H1 (cell line): ENCODE measurements at regions not wholly inside any gene's neighbourhood (a gene's known extent, or its start where the extent isn't known, plus 50 kb on each side); places are given as distances from the start of the nearest gene placed in this dataset.

Experiments used
- CTCF ChIA-PET: fragments of 300-600 bp; sonication (Branson Sonifier 250); formaldehyde crosslinking; loops from one replicate; lab custom pipeline; 2021; ENCODE audit not compliant: partially characterized antibody; lab: Charles Lee
- POLR2A ChIA-PET: fragments of 300-600 bp; sonication (Branson Sonifier 250); formaldehyde crosslinking; loops from one replicate; lab custom pipeline; 2021; ENCODE audit warnings: inconsistent platforms; ENCODE audit not compliant: partially characterized antibody; lab: Charles Lee
- DNase-seq, 2 experiments: peaks; one replicate each; pipeline versions ENCODE4 v3.0.0 to v3.0.0-alpha.2; 2010 to 2022; ENCODE audit warnings: low spot score in 2 of 2, low read depth in 1 of 2, mixed read lengths in 1 of 2
- FAIRE-seq: peaks from 2 replicates; lab custom pipeline; 2011; peaks lifted over from hg19 to GRCh38; lab: Jason Lieb, UNC
- H2AFZ ChIP-seq: 2 replicates; pipeline ENCODE4 v1.8.1; 2012; ENCODE audit warnings: low read length, inconsistent platforms
- H2AK5ac ChIP-seq: 2 replicates; pipeline ENCODE4 v1.6.1; 2013; ENCODE audit warnings: low read depth, low read length
- H2BK120ac ChIP-seq: replicated peaks from 2 replicates; pipeline ENCODE3; 2013; ENCODE audit warnings: low read depth, low read length, inconsistent platforms
- H2BK12ac ChIP-seq: 2 replicates; pipeline ENCODE4 v1.6.1; 2013; ENCODE audit warnings: low read depth, low read length
- H2BK15ac ChIP-seq: 2 replicates; pipeline ENCODE4 v1.6.1; 2013; ENCODE audit warnings: low read length
- H2BK20ac ChIP-seq: 2 replicates; pipeline ENCODE4 v1.6.1; 2013; ENCODE audit warnings: low read length
- H2BK5ac ChIP-seq: 2 replicates; pipeline ENCODE4 v1.6.1; 2013; ENCODE audit warnings: low read depth, low read length
- H3K14ac ChIP-seq: 2 replicates; pipeline ENCODE4 v1.6.1; 2013; ENCODE audit warnings: inconsistent platforms; ENCODE audit not compliant: insufficient read length
- H3K18ac ChIP-seq: 2 replicates; pipeline ENCODE4 v1.6.1; 2013; ENCODE audit warnings: low read length; ENCODE audit errors: extremely low read depth
- H3K23ac ChIP-seq: 2 replicates; pipeline ENCODE4 v1.6.1; 2013; ENCODE audit warnings: inconsistent platforms; ENCODE audit not compliant: insufficient read length
- H3K23me2 ChIP-seq: 2 replicates; pipeline ENCODE4 v1.6.1; 2013; ENCODE audit warnings: low read depth, low read length
- H3K27ac ChIP-seq: 2 replicates; pipeline ENCODE4 v1.6.1; 2011; ENCODE audit warnings: low read depth, low read length, inconsistent platforms
- H3K27me3 ChIP-seq, 4 experiments: replicated peaks in 1 of 4; 1 replicate in 1 of 4; 2 replicates in 3 of 4; pipeline versions ENCODE4 v1.6.1 to v1.8.1; 2011 to 2013; ENCODE audit warnings: low read length in 3 of 4, mild to moderate bottlenecking in 3 of 4, inconsistent platforms in 2 of 4, mixed read lengths in 2 of 4, moderate library complexity in 1 of 4; ENCODE audit not compliant: control insufficient read depth in 3 of 4, insufficient read depth in 3 of 4; ENCODE audit errors: extremely low read depth in 1 of 4
- H3K36me3 ChIP-seq, 4 experiments: 2 replicates each; pipeline versions ENCODE4 v1.6.1 to v1.8.1; 2011 to 2013; ENCODE audit warnings: mild to moderate bottlenecking in 4 of 4, low read length in 3 of 4, moderate library complexity in 2 of 4, control low read depth in 1 of 4, inconsistent platforms in 1 of 4; ENCODE audit not compliant: insufficient read depth in 4 of 4, control insufficient read depth in 2 of 4
- H3K4ac ChIP-seq: replicated peaks from 2 replicates; pipeline ENCODE3; 2013; ENCODE audit warnings: low read length, low read depth, mixed read lengths, inconsistent platforms; ENCODE audit not compliant: insufficient read length
- H3K4me1 ChIP-seq, 4 experiments: replicated peaks in 1 of 4; 1 replicate in 1 of 4; 2 replicates in 3 of 4; pipeline versions ENCODE4 v1.6.1 to v1.8.1; 2011 to 2013; ENCODE audit warnings: low read length in 3 of 4, inconsistent platforms in 2 of 4, mixed read lengths in 1 of 4; ENCODE audit not compliant: insufficient read depth in 4 of 4, control insufficient read depth in 3 of 4
- H3K4me2 ChIP-seq, 2 experiments: 2 replicates each; pipeline versions ENCODE4 v1.6.1 to v1.8.1; 2011 to 2013; ENCODE audit warnings: low read depth in 2 of 2, low read length in 2 of 2, control low read depth in 1 of 2, inconsistent platforms in 1 of 2, mild to moderate bottlenecking in 1 of 2; ENCODE audit not compliant: insufficient read depth in 1 of 2
- H3K4me3 ChIP-seq, 4 experiments: fragments of 200-600, 300-600 bp in 1 of 4; sonication (generic), shearing (Covaris generic), sonication (Bioruptor Twin) in 1 of 4; 2 replicates each; pipeline versions ENCODE4 v1.5.1 to v1.8.1; 2011 to 2016; ENCODE audit warnings: low read length in 4 of 4, low read depth in 3 of 4, control low read depth in 2 of 4, inconsistent platforms in 2 of 4, mild to moderate bottlenecking in 2 of 4, mixed read lengths in 1 of 4, moderate library complexity in 1 of 4; ENCODE audit not compliant: insufficient read depth in 2 of 4; ENCODE audit errors: extremely low read depth in 1 of 4
- H3K56ac ChIP-seq: replicated peaks from 2 replicates; pipeline ENCODE3; 2013; ENCODE audit warnings: low read depth, mild to moderate bottlenecking, mixed read lengths, low read length, inconsistent platforms; ENCODE audit not compliant: insufficient read length
- H3K79me1 ChIP-seq: 2 replicates; pipeline ENCODE4 v1.6.1; 2013; ENCODE audit warnings: low read depth, low read length, control low read depth
- H3K79me2 ChIP-seq, 2 experiments: 2 replicates each; pipeline versions ENCODE4 v1.6.1 to v1.8.1; 2012 to 2013; ENCODE audit warnings: low read length in 2 of 2, mild to moderate bottlenecking in 2 of 2, inconsistent platforms in 1 of 2; ENCODE audit not compliant: insufficient read depth in 2 of 2, control insufficient read depth in 1 of 2
- H3K9ac ChIP-seq, 4 experiments: replicated peaks in 1 of 4; 1 replicate in 1 of 4; 2 replicates in 3 of 4; pipeline versions ENCODE4 v1.6.1 to v1.8.1; 2011 to 2013; ENCODE audit warnings: low read depth in 3 of 4, low read length in 3 of 4, control low read depth in 2 of 4, mild to moderate bottlenecking in 2 of 4, moderate library complexity in 2 of 4, inconsistent platforms in 1 of 4; ENCODE audit errors: extremely low read depth in 1 of 4
- H3K9me3 ChIP-seq, 2 experiments: 2 replicates each; pipeline versions ENCODE4 v1.6.1 to v1.8.1; 2012 to 2013; ENCODE audit warnings: mild to moderate bottlenecking in 2 of 2, moderate library complexity in 2 of 2, control low read depth in 1 of 2, inconsistent platforms in 1 of 2, low read depth in 1 of 2, low read length in 1 of 2, mixed read lengths in 1 of 2; ENCODE audit not compliant: insufficient read depth in 2 of 2
- H4K20me1 ChIP-seq, 2 experiments: replicated peaks in 1 of 2; 2 replicates each; pipeline versions ENCODE3 to v1.8.1; 2011 to 2013; ENCODE audit warnings: inconsistent platforms in 2 of 2, low read length in 2 of 2, mild to moderate bottlenecking in 1 of 2; ENCODE audit not compliant: insufficient read depth in 2 of 2, control insufficient read depth in 1 of 2
- H4K5ac ChIP-seq: 2 replicates; pipeline ENCODE4 v1.6.1; 2013; ENCODE audit warnings: low read length, low read depth, mixed read lengths, inconsistent platforms; ENCODE audit not compliant: insufficient read length
- H4K8ac ChIP-seq: 2 replicates; pipeline ENCODE4 v1.8.0; 2013; ENCODE audit warnings: mild to moderate bottlenecking, moderate library complexity, low read length, inconsistent platforms; ENCODE audit not compliant: insufficient read depth; ENCODE audit errors: extremely low read depth
- H4K91ac ChIP-seq: replicated peaks from 2 replicates; pipeline ENCODE3; 2013; ENCODE audit warnings: low read length, mixed read lengths, inconsistent platforms; ENCODE audit not compliant: insufficient read length
- BACH1 ChIP-seq: IDR thresholded peaks from 2 replicates; pipeline ENCODE4 v1.6.1; 2012; ENCODE audit warnings: low read length, improper control_type of control experiment
- BRCA1 ChIP-seq: IDR thresholded peaks from 2 replicates; pipeline ENCODE4 v1.6.1; 2012; ENCODE audit warnings: low read depth, low read length, improper control_type of control experiment
- CBX8 ChIP-seq: fragments of 300-800, 300-1000 bp; sonication (generic); IDR thresholded peaks from 2 replicates; pipeline ENCODE4 v1.7.1; 2016; ENCODE audit warnings: low read depth, low read length, borderline replicate concordance
- CTBP2 ChIP-seq: IDR thresholded peaks from 2 replicates; pipeline ENCODE4 v1.7.0; 2011; ENCODE audit warnings: borderline replicate concordance, mild to moderate bottlenecking, moderate library complexity, mixed read lengths, low read length; ENCODE audit not compliant: insufficient read depth, insufficient read length
- EP300 ChIP-seq, 2 experiments: IDR thresholded peaks; 1 replicate in 1 of 2; 2 replicates in 1 of 2; pipeline ENCODE4 v1.6.1; 2011 to 2012; ENCODE audit warnings: low read depth in 2 of 2, low read length in 2 of 2, mild to moderate bottlenecking in 2 of 2, borderline replicate concordance in 1 of 2, inconsistent platforms in 1 of 2, moderate library complexity in 1 of 2
- GABPA ChIP-seq: IDR thresholded peaks from 2 replicates; pipeline ENCODE4 v1.6.1; 2011; ENCODE audit warnings: mild to moderate bottlenecking, low read length, moderate library complexity, borderline replicate concordance; ENCODE audit not compliant: insufficient read depth
- JUN ChIP-seq: IDR thresholded peaks from 2 replicates; pipeline ENCODE4 v1.6.1; 2011; ENCODE audit warnings: low read depth, mild to moderate bottlenecking, improper control_type of control experiment, low read length
- JUND ChIP-seq: IDR thresholded peaks from 2 replicates; pipeline ENCODE4 v1.6.1; 2011; ENCODE audit warnings: mild to moderate bottlenecking, improper control_type of control experiment, low read length
- KDM1A ChIP-seq: fragments of 200-600, 300-600 bp; sonication (generic); IDR thresholded peaks from 2 replicates; pipeline ENCODE4 v1.7.1; 2016; ENCODE audit warnings: mild to moderate bottlenecking, low read length, borderline replicate concordance
- KDM4A ChIP-seq: IDR thresholded peaks from one replicate; pipeline ENCODE4 v1.7.1; 2012; ENCODE audit warnings: low read depth, mild to moderate bottlenecking, moderate library complexity, low read length, inconsistent platforms; ENCODE audit not compliant: severe bottlenecking
- POLR2AphosphoS5 ChIP-seq: IDR thresholded peaks from 2 replicates; pipeline ENCODE4 v1.6.1; 2011; ENCODE audit warnings: low read depth, low read length
- POU5F1 ChIP-seq: IDR thresholded peaks from 2 replicates; pipeline ENCODE4 v1.6.1; 2011; ENCODE audit warnings: low read depth, mild to moderate bottlenecking, low read length, moderate library complexity
- RBBP5 ChIP-seq: IDR thresholded peaks from 2 replicates; pipeline ENCODE4 v1.7.1; 2012; ENCODE audit warnings: low read depth, mild to moderate bottlenecking, inconsistent platforms, low read length, moderate library complexity, borderline replicate concordance
- SIX5 ChIP-seq: IDR thresholded peaks from 2 replicates; pipeline ENCODE4 v1.6.1; 2011; ENCODE audit warnings: mild to moderate bottlenecking, low read depth, low read length
- ZNF274 ChIP-seq: IDR thresholded peaks from 2 replicates; pipeline ENCODE4 v1.7.0; 2012; ENCODE audit warnings: low read length, borderline replicate concordance; ENCODE audit errors: extremely low read depth

DNA sequence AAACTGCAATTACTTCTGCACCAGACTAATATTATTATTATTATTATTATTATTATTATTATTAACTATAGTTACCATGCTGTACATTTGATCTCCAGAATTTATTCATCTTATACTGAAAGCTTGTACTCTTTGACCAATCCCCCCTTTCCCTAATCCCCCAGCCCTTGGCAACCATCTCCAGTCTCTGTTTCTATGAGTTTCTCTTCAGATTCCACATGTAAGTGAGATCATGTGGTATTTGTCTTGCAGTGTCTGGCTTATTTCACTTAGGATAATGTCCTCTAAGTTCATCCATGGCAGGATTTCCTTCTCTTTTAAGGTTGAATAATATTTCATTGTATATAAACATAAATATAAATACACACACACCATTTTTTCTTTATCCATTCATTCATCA, 287.0 kb upstream of the DAB2 start:
- Histone ChIP-seq H3K18ac (no peak overlapping the region), H2BK15ac (no peak overlapping the region), H3K4me3 (no peak overlapping the region), H2BK120ac (no peak overlapping the region), H3K27ac (no peak overlapping the region), H3K23ac (no peak overlapping the region), H3K4me1 (peaks cover 0 to 3% (median 1%) of the 10 kb centered on the region in 4 experiments; a peak in 2 of 7 replicates), H4K5ac (no peak overlapping the region), H4K91ac (no peak overlapping the region), H2BK20ac (no peak overlapping the region), H3K4ac (no peak overlapping the region), H3K36me3 (no peaks in the 10 kb centered on the region), H2AFZ (no peak overlapping the region), H3K27me3 (no peaks in the 10 kb centered on the region), H4K8ac (no peak overlapping the region), H3K9me3 (no peaks in the 10 kb centered on the region), H3K9ac (no peak overlapping the region), H3K23me2 (no peaks in the 10 kb centered on the region), H3K79me1 (no peaks in the 10 kb centered on the region), H2BK5ac (no peak overlapping the region), H3K79me2 (no peaks in the 10 kb centered on the region), H2AK5ac (no peak overlapping the region), H3K4me2 (no peak overlapping the region), H3K14ac (no peak overlapping the region), H2BK12ac (no peak overlapping the region), H4K20me1 (no peaks in the 10 kb centered on the region), H3K56ac (no peak overlapping the region)
- DNase-seq, result no peak
- ChIA-PET POLR2A (no interaction called here), CTCF (interaction anchor here (0.6 to 4.1 kb wide), 6 partner anchors 11 to 1146 kb away, joined by 3 to 13 read pairs (median 4); no protein-coding TSS in a partner anchor)
- FAIRE-seq, result no peak
- TF ChIP-seq KDM1A (no peak), ZNF274 (no peak), RBBP5 (no peak), POLR2AphosphoS5 (no peak), POU5F1 (no peak), SIX5 (no peak), JUND (no peak), BACH1 (no peak), CBX8 (no peak), BRCA1 (no peak), CTBP2 (no peak), GABPA (no peak), KDM4A (no peak), JUN (no peak), EP300 (IDR thresholded peaks at IDR 0.05; ENCODE audit: borderline replicate concordance in 1 of 2, low read depth in 2 of 2, low read length in 2 of 2) (no peak)
